ENCODE measurements at regions not wholly inside any gene's neighbourhood (a gene's known extent, or its start where the extent isn't known, plus 50 kb on each side); places are given as distances from the start of the nearest gene placed in this dataset.
A peak's percentile ranks its signal among the peaks of the same experiment; 100 is the strongest.

DNA sequence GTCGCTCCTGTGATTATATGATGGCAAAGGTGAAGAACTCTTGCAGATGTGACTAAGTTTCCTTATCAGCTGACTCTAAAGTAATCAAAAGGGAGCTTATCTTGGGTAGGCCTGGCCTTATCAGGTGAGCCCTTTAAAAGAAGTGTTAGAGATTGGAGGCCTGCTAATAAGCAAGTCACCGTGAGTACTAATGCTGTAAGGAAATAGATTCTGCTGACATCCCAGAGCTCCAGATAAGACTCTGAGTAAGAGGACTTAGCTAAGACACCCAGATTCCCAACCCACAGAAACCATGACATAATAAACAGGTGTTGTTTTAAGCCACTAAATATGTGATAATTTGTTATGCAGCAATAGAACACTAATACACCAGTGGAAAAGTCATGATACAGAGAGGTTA is 99.9 kb upstream of the FAM20A start:
- Histone ChIP-seq H3K9me3 (no peaks in the 10 kb centered on the region), H3K4me3 (no peak overlapping the region), H3K4me1 (peaks cover 0 to 25% (median 9%) of the 10 kb centered on the region in 4 donors), H3K27me3 (no peaks in the 10 kb centered on the region), H3K27ac (peak overlapping the region in 3 of 5 donors; percentile 4 to 41 (median 7)), H3K36me3 (no peaks in the 10 kb centered on the region)
- DNase-seq, result peak in 1 of 2 donors; percentile 25
- 20 to 59% (median 32%) methylated on average over 2 of the region's 2 CpGs for WGBS, 5 donors
- intact Hi-C loops (cut with DNase I; ENCODE audit: low total_unique reads), result no loop called here
- TF ChIP-seq POLR2A (IDR thresholded peaks at IDR 0.05) (no peak), POLR2AphosphoS5 (IDR thresholded peaks at IDR 0.05) (peak in 2 of 3 donors; percentile 73 to 77), EP300 (IDR thresholded peaks at IDR 0.05) (no peak), CTCF (IDR thresholded peaks at IDR 0.05) (no peak)

GRCh38 chr17:68700421-68700820 is 99.3 kb upstream of the FAM20A start:
- H3K4me1 ChIP-seq, result peaks cover 0 to 25% (median 9%) of the 10 kb centered on the region in 4 donors
- no peak overlapping the region for H3K4me3 ChIP-seq
- peak in 1 of 2 donors; percentile 36 for DNase-seq
- peak overlapping the region in 1 of 5 donors; percentile 4 for H3K27ac ChIP-seq
- intact Hi-C loops (cut with DNase I; ENCODE audit: low total_unique reads), result no loop called here
- no peaks in the 10 kb centered on the region for H3K36me3 ChIP-seq
- H3K27me3 ChIP-seq, result no peaks in the 10 kb centered on the region
- H3K9me3 ChIP-seq, result no peaks in the 10 kb centered on the region
- TF ChIP-seq CTCF (IDR thresholded peaks at IDR 0.05) (no peak), POLR2A (IDR thresholded peaks at IDR 0.05) (no peak), POLR2AphosphoS5 (IDR thresholded peaks at IDR 0.05) (no peak), EP300 (IDR thresholded peaks at IDR 0.05) (no peak)
- 31 to 58% (median 41%) methylated on average over 4 of the region's 4 CpGs for WGBS, 5 donors

GRCh38 chr17:68699936-68700335 is 98.8 kb upstream of the FAM20A start:
- Histone ChIP-seq H3K27me3 (no peaks in the 10 kb centered on the region), H3K4me3 (no peak overlapping the region), H3K27ac (peak overlapping the region in 1 of 5 donors; percentile 4), H3K4me1 (peaks cover 0 to 25% (median 9%) of the 10 kb centered on the region in 4 donors), H3K9me3 (no peaks in the 10 kb centered on the region), H3K36me3 (no peaks in the 10 kb centered on the region)
- TF ChIP-seq POLR2AphosphoS5 (IDR thresholded peaks at IDR 0.05) (no peak), EP300 (IDR thresholded peaks at IDR 0.05) (no peak), POLR2A (IDR thresholded peaks at IDR 0.05) (no peak), CTCF (IDR thresholded peaks at IDR 0.05) (no peak)
- intact Hi-C loops (cut with DNase I; ENCODE audit: low total_unique reads), result no loop called here
- 72 to 93% (median 87%) methylated on average over 6 of the region's 6 CpGs for WGBS, 5 donors
- no peak for DNase-seq

GRCh38 chr17:68698746-68699145 is 97.6 kb upstream of the FAM20A start:
- peak overlapping the region in 3 of 5 donors; percentile 17 to 60 (median 23) for H3K27ac ChIP-seq
- no peaks in the 10 kb centered on the region for H3K36me3 ChIP-seq
- WGBS, 5 donors, result 38 to 61% (median 51%) methylated on average over 3 of the region's 3 CpGs
- H3K9me3 ChIP-seq, result no peaks in the 10 kb centered on the region
- peaks cover 0 to 25% (median 9%) of the 10 kb centered on the region in 4 donors for H3K4me1 ChIP-seq
- intact Hi-C loops (cut with DNase I; ENCODE audit: low total_unique reads), result no loop called here
- no peak overlapping the region for H3K4me3 ChIP-seq
- no peaks in the 10 kb centered on the region for H3K27me3 ChIP-seq
- DNase-seq, result peak in 1 of 2 donors; percentile 54
- TF ChIP-seq POLR2AphosphoS5 (IDR thresholded peaks at IDR 0.05) (no peak), EP300 (IDR thresholded peaks at IDR 0.05) (no peak), CTCF (IDR thresholded peaks at IDR 0.05) (no peak), POLR2A (IDR thresholded peaks at IDR 0.05) (no peak)

All from stomach (tissue), 8 donors.